Thymus (tissue), 11 donors: ENCODE measurements at regions not wholly inside any gene's neighbourhood (a gene's known extent, or its start where the extent isn't known, plus 50 kb on each side); places are given as distances from the start of the nearest gene placed in this dataset.

Source experiments
- DNase-seq, 9 donors: peaks; one replicate each; pipeline ENCODE4 v3.0.0-alpha.2; 2013; ENCODE audit warnings: low spot score in 9 of 9, low read depth in 6 of 9, missing footprints in 1 of 9
- H3K27ac ChIP-seq, 2 donors: one replicate each; pipeline ENCODE4 v1.5.1; 2013; ENCODE audit warnings: control low read depth in 1 of 2, low read depth in 1 of 2, low read length in 1 of 2, mild to moderate bottlenecking in 1 of 2, moderate library complexity in 1 of 2
- H3K27me3 ChIP-seq, 2 donors: one replicate each; pipeline ENCODE4 v1.5.1; 2013; ENCODE audit warnings: low read length in 1 of 2; ENCODE audit not compliant: control insufficient read depth in 2 of 2, insufficient read depth in 1 of 2
- H3K36me3 ChIP-seq, 2 donors: one replicate each; pipeline ENCODE4 v1.5.1; 2013; ENCODE audit warnings: low read length in 1 of 2, mild to moderate bottlenecking in 1 of 2, moderate library complexity in 1 of 2; ENCODE audit not compliant: control insufficient read depth in 2 of 2, insufficient read depth in 2 of 2
- H3K4me1 ChIP-seq, 2 donors: one replicate each; pipeline ENCODE4 v1.5.1; 2013; ENCODE audit warnings: low read length in 2 of 2; ENCODE audit not compliant: control insufficient read depth in 2 of 2, insufficient read depth in 2 of 2
- H3K4me3 ChIP-seq, 2 donors: one replicate each; pipeline ENCODE4 v1.5.1; 2013; ENCODE audit warnings: low read length in 2 of 2, control low read depth in 1 of 2, mild to moderate bottlenecking in 1 of 2
- H3K9me3 ChIP-seq, 2 donors: one replicate each; pipeline ENCODE4 v1.5.1; 2013; ENCODE audit warnings: low read length in 1 of 2, mild to moderate bottlenecking in 1 of 2; ENCODE audit not compliant: control insufficient read depth in 2 of 2, insufficient read depth in 1 of 2
- WGBS: extraction: QIAGEN DNeasy Blood & Tissue Kit; methylation state at CpG from one replicate; pipeline ENCODE4 v1.1.7; 2013; 5-methylcytosine and 5-hydroxymethylcytosine counted together
- donor health status: healthy.

GRCh38 chr14:42214981-42215491 is 608.4 kb downstream of the LRFN5 start:
- peak in 1 of 9 donors; percentile 3 for DNase-seq
- Histone ChIP-seq H3K4me1 (no peaks in the 10 kb centered on the region), H3K9me3 (no peaks in the 10 kb centered on the region), H3K27ac (no peak overlapping the region), H3K36me3 (no peaks in the 10 kb centered on the region), H3K4me3 (no peak overlapping the region), H3K27me3 (no peaks in the 10 kb centered on the region)

- H3K27ac ChIP-seq: no peak overlapping the region
- no peak for DNase-seq
- H3K4me1 ChIP-seq: no peaks in the 10 kb centered on the region
- H3K9me3 ChIP-seq: no peaks in the 10 kb centered on the region
- no peak overlapping the region for H3K4me3 ChIP-seq
- H3K36me3 ChIP-seq: no peaks in the 10 kb centered on the region
- 86% methylated on average over 2 of the region's 2 CpGs for WGBS
- no peaks in the 10 kb centered on the region for H3K27me3 ChIP-seq
Measured at GRCh38 chr14:42200957-42201356, 594.3 kb downstream of the LRFN5 start.

- H3K4me1 ChIP-seq: no peaks in the 10 kb centered on the region
- no peaks in the 10 kb centered on the region for H3K9me3 ChIP-seq
- H3K27ac ChIP-seq: no peak overlapping the region
- H3K36me3 ChIP-seq: no peaks in the 10 kb centered on the region
- 86% methylated on average over 3 of the region's 3 CpGs for WGBS
- no peak for DNase-seq
- no peak overlapping the region for H3K4me3 ChIP-seq
- no peaks in the 10 kb centered on the region for H3K27me3 ChIP-seq
Measured at GRCh38 chr14:42198010-42198409, 591.3 kb downstream of the LRFN5 start.

- no peak for DNase-seq
- no peaks in the 10 kb centered on the region for H3K36me3 ChIP-seq
- H3K9me3 ChIP-seq: no peaks in the 10 kb centered on the region
- H3K4me1 ChIP-seq: no peaks in the 10 kb centered on the region
- H3K27me3 ChIP-seq: no peaks in the 10 kb centered on the region
- H3K4me3 ChIP-seq: no peak overlapping the region
- 77% methylated on average over 4 of the region's 4 CpGs for WGBS
- H3K27ac ChIP-seq: no peak overlapping the region
Measured at GRCh38 chr14:42192738-42193653, 586.3 kb downstream of the LRFN5 start.

GRCh38 chr14:42190744-42191143 is 584.1 kb downstream of the LRFN5 start:
- DNase-seq: no peak
- Histone ChIP-seq H3K4me1 (no peaks in the 10 kb centered on the region), H3K36me3 (no peaks in the 10 kb centered on the region), H3K27ac (no peak overlapping the region), H3K27me3 (no peaks in the 10 kb centered on the region), H3K4me3 (no peak overlapping the region), H3K9me3 (no peaks in the 10 kb centered on the region)
- 96% methylated on average over 1 of the region's 1 CpG for WGBS

- Histone ChIP-seq H3K36me3 (no peaks in the 10 kb centered on the region), H3K27ac (no peak overlapping the region), H3K27me3 (no peaks in the 10 kb centered on the region), H3K9me3 (no peaks in the 10 kb centered on the region), H3K4me3 (no peak overlapping the region), H3K4me1 (no peaks in the 10 kb centered on the region)
- no peak for DNase-seq
Measured at GRCh38 chr14:42187846-42188245, 581.2 kb downstream of the LRFN5 start.

- no peak for DNase-seq
- Histone ChIP-seq H3K36me3 (no peaks in the 10 kb centered on the region), H3K4me3 (no peak overlapping the region), H3K4me1 (no peaks in the 10 kb centered on the region), H3K9me3 (no peaks in the 10 kb centered on the region), H3K27ac (no peak overlapping the region), H3K27me3 (no peaks in the 10 kb centered on the region)
- 49% methylated on average over 2 of the region's 2 CpGs for WGBS
Measured at GRCh38 chr14:42185718-42186117, 579.0 kb downstream of the LRFN5 start.

GRCh38 chr14:42174357-42174756 is 567.7 kb downstream of the LRFN5 start:
- Histone ChIP-seq H3K27me3 (no peaks in the 10 kb centered on the region), H3K36me3 (no peaks in the 10 kb centered on the region), H3K4me3 (no peak overlapping the region), H3K27ac (no peak overlapping the region), H3K4me1 (no peaks in the 10 kb centered on the region), H3K9me3 (no peaks in the 10 kb centered on the region)
- 92% methylated on average over 3 of the region's 3 CpGs for WGBS
- no peak for DNase-seq

- H3K9me3 ChIP-seq: no peaks in the 10 kb centered on the region
- no peak for DNase-seq
- H3K4me3 ChIP-seq: no peak overlapping the region
- no peaks in the 10 kb centered on the region for H3K36me3 ChIP-seq
- WGBS: 88% methylated on average over 1 of the region's 1 CpG
- no peaks in the 10 kb centered on the region for H3K4me1 ChIP-seq
- no peaks in the 10 kb centered on the region for H3K27me3 ChIP-seq
- no peak overlapping the region for H3K27ac ChIP-seq
Measured at GRCh38 chr14:42173206-42173605, 566.5 kb downstream of the LRFN5 start.
